HepG2 (cell line): ENCODE measurements at regions not wholly inside any gene's neighbourhood (a gene's known extent, or its start where the extent isn't known, plus 50 kb on each side); places are given as distances from the start of the nearest gene placed in this dataset.

Source experiments
- ATAC-seq: fragments of 200-7000 bp; cut with Tn5 transposase; 3 replicates; pipeline ENCODE4 v1.9.1; 2020; ENCODE audit warnings: mild to moderate bottlenecking, moderate library complexity
- BruUV-seq: library from RNA; stranded (reverse); fragments of 400-500 nt; replicated peaks from 2 replicates; lab custom pipeline; 2021; lab: Mats Ljungman, UMichigan
- CTCF ChIA-PET: fragments of 300-600 bp; formaldehyde crosslinking; extraction: SDS; loops from one replicate; lab custom pipeline; 2021; ENCODE audit warnings: low total read pairs, inconsistent platforms, low intra/inter-chr PET ratio; lab: Yijun Ruan, JAX
- POLR2A ChIA-PET: fragments of 350-600 bp; sonication (Branson Sonifier 250); formaldehyde crosslinking; loops from one replicate; lab custom pipeline; 2020; ENCODE audit warnings: antibody characterized with exemption, inconsistent platforms; lab: Yijun Ruan, JAX
- DNase-seq: peaks from one replicate; pipeline ENCODE4 v3.0.0-alpha.2; 2015; ENCODE audit warnings: low spot score
- FAIRE-seq: peaks from 3 replicates; lab custom pipeline; 2011; peaks lifted over from hg19 to GRCh38; lab: Jason Lieb, UNC
- H2AFZ ChIP-seq: one replicate; pipeline ENCODE4 v1.6.1; 2011; ENCODE audit warnings: low read length, inconsistent platforms
- H3K27ac ChIP-seq: fragments of 300-600 bp; 3 replicates; pipeline ENCODE4 v1.8.0; 2011; ENCODE audit warnings: mixed run types, mild to moderate bottlenecking, mixed read lengths, low read length, inconsistent platforms; ENCODE audit not compliant: insufficient read depth; ENCODE audit errors: extremely low read length
- H3K27me3 ChIP-seq, 2 experiments: fragments of 200-600 bp in 1 of 2; 2 replicates in 1 of 2; 3 replicates in 1 of 2; pipeline versions ENCODE4 v1.6.0 to v1.8.0; 2011; ENCODE audit warnings: low read length in 2 of 2, mild to moderate bottlenecking in 2 of 2, moderate library complexity in 2 of 2, inconsistent platforms in 1 of 2; ENCODE audit not compliant: insufficient read depth in 2 of 2, control insufficient read depth in 1 of 2
- H3K36me3 ChIP-seq, 2 experiments: fragments of 200-600 bp in 1 of 2; replicated peaks in 1 of 2; 2 replicates in 1 of 2; 3 replicates in 1 of 2; pipeline versions ENCODE4 v1.5.1 to v1.8.0; 2011; ENCODE audit warnings: low read length in 2 of 2, inconsistent platforms in 1 of 2; ENCODE audit not compliant: insufficient read depth in 2 of 2, control insufficient read depth in 1 of 2
- H3K4me1 ChIP-seq: 2 replicates; pipeline ENCODE4 v1.5.1; 2012; ENCODE audit warnings: low read length, inconsistent platforms; ENCODE audit not compliant: insufficient read depth
- H3K4me2 ChIP-seq: 2 replicates; pipeline ENCODE4 v1.6.0; 2011; ENCODE audit warnings: low read depth, low read length, inconsistent platforms
- H3K4me3 ChIP-seq, 3 experiments: fragments of 200-600 bp in 1 of 3; sonication (generic), shearing (Covaris generic) in 1 of 3; replicated peaks in 1 of 3; 2 replicates each; pipeline ENCODE4 v1.5.1; 2011 to 2016; ENCODE audit warnings: low read length in 3 of 3, inconsistent platforms in 2 of 3, low read depth in 2 of 3, mild to moderate bottlenecking in 2 of 3, control low read depth in 1 of 3, mixed read lengths in 1 of 3; ENCODE audit not compliant: insufficient read depth in 1 of 3
- H3K79me2 ChIP-seq: one replicate; pipeline ENCODE4 v1.6.1; 2011; ENCODE audit warnings: low read length, inconsistent platforms; ENCODE audit not compliant: insufficient read depth
- H3K9ac ChIP-seq: 2 replicates; pipeline ENCODE4 v1.6.0; 2011; ENCODE audit warnings: mild to moderate bottlenecking, low read depth, low read length, inconsistent platforms; ENCODE audit not compliant: insufficient read depth
- H3K9me3 ChIP-seq: 2 replicates; pipeline ENCODE4 v1.5.1; 2012; ENCODE audit warnings: mild to moderate bottlenecking, low read length
- H4K20me1 ChIP-seq: 2 replicates; pipeline ENCODE4 v1.6.0; 2011; ENCODE audit warnings: inconsistent platforms, mild to moderate bottlenecking, low read length, moderate library complexity; ENCODE audit not compliant: insufficient read depth
- CEBPB ChIP-seq: IDR thresholded peaks from 2 replicates; pipeline ENCODE4 v1.6.1; 2011; ENCODE audit warnings: low read depth, low read length, improper control_type of control experiment, borderline replicate concordance
- CREB3 ChIP-seq: sonication (generic); formaldehyde crosslinking; IDR thresholded peaks from 2 replicates; pipeline ENCODE4 v1.5.0; 2020; ENCODE audit warnings: missing genetic modification reagents
- ERF ChIP-seq: IDR thresholded peaks from 2 replicates; pipeline ENCODE4 v1.6.1; 2018; ENCODE audit warnings: missing biosample characterization, missing genetic modification reagents
- HMG20B ChIP-seq: conservative IDR thresholded peaks from 2 replicates; pipeline ENCODE4 v1.6.1; 2016; ENCODE audit warnings: missing genetic modification reagents, missing compliant biosample characterization
- HOMEZ ChIP-seq: IDR thresholded peaks from 2 replicates; pipeline ENCODE4 v1.6.1; 2016; ENCODE audit warnings: low read depth
- MAFF ChIP-seq: IDR thresholded peaks from 2 replicates; pipeline ENCODE4 v1.6.1; 2011; ENCODE audit warnings: low read depth, low read length, improper control_type of control experiment
- MAFK ChIP-seq, 2 experiments: IDR thresholded peaks in 1 of 2; conservative IDR thresholded peaks in 1 of 2; 2 replicates each; pipeline ENCODE4 v1.6.1; 2011; ENCODE audit warnings: improper control_type of control experiment in 2 of 2, low read length in 2 of 2
- MED13 ChIP-seq: sonication (generic); formaldehyde crosslinking; IDR thresholded peaks from 2 replicates; pipeline ENCODE4 v1.5.0; 2020; ENCODE audit warnings: missing genetic modification reagents
- MIER2 ChIP-seq: IDR thresholded peaks from 2 replicates; pipeline ENCODE4 v1.6.1; 2016; ENCODE audit warnings: missing biosample characterization, missing genetic modification reagents
- ZMAT5 ChIP-seq: sonication (generic); formaldehyde crosslinking; IDR thresholded peaks from 2 replicates; pipeline ENCODE4 v1.5.0; 2020; ENCODE audit warnings: mild to moderate bottlenecking, low read depth, missing genetic modification reagents, borderline replicate concordance
- ZNF496 ChIP-seq: sonication (generic); formaldehyde crosslinking; IDR thresholded peaks from 2 replicates; pipeline ENCODE4 v1.8.1; 2023; ENCODE audit warnings: mild to moderate bottlenecking, moderate library complexity, missing genetic modification reagents; ENCODE audit not compliant: insufficient replicate concordance
- ZNF558 ChIP-seq: sonication (generic); formaldehyde crosslinking; IDR thresholded peaks from 2 replicates; pipeline ENCODE4 v1.9.0; 2022; ENCODE audit warnings: mild to moderate bottlenecking, missing genetic modification reagents, borderline replicate concordance
- ZNF639 ChIP-seq: conservative IDR thresholded peaks from 2 replicates; pipeline ENCODE4 v1.6.1; 2018; ENCODE audit warnings: missing genetic modification reagents
- ZNF720 ChIP-seq: sonication (generic); formaldehyde crosslinking; IDR thresholded peaks from 2 replicates; pipeline ENCODE4 v1.4.0; 2020; ENCODE audit warnings: missing genetic modification reagents
- ZNF724P ChIP-seq: sonication (generic); formaldehyde crosslinking; IDR thresholded peaks from 2 replicates; pipeline ENCODE4 v1.8.0; 2022; ENCODE audit warnings: missing genetic modification reagents, borderline replicate concordance
- ZSCAN29 ChIP-seq: sonication (generic); formaldehyde crosslinking; conservative IDR thresholded peaks from 2 replicates; pipeline ENCODE4 v1.4.0; 2020; ENCODE audit warnings: mild to moderate bottlenecking, missing genetic modification reagents
- WGBS: methylation state at CpG from one replicate; pipeline ENCODE4 v1.1.6; 2017; ENCODE audit warnings: low lambda C conversion rate; 5-methylcytosine and 5-hydroxymethylcytosine counted together
- in situ Hi-C: cut with HindIII; loops from 2 replicates; pipeline ENCODE4 v1.10.0; 2017; ENCODE audit warnings: low pct_unique_long_range_greater_than_20kb; ENCODE audit not compliant: extremely low pct_ligation_motif_present
- intact Hi-C: fragments of 100-400 bp; cut with micrococcal nuclease; formaldehyde crosslinking; loops from one replicate; pipeline ENCODE4 v1.10.0; 2022; ENCODE audit not compliant: unreplicated experiment

- H3K9me3 ChIP-seq: no peaks in the 10 kb centered on the region
- TF ChIP-seq MAFF: peak; percentile 40; the same call in 1 of the 2 replicates
- TF ChIP-seq ZNF720 (CRISPR knock-in tag): no peak
- TF ChIP-seq MAFK (conservative IDR thresholded peaks at IDR 0.05 in 1 of 2, IDR thresholded peaks at IDR 0.05 in 1 of 2; ENCODE audit: low read length in 2 of 2): peak; percentile 66 to 70
- TF ChIP-seq ZNF639: no peak
- no peak overlapping the region for H3K4me2 ChIP-seq
- H4K20me1 ChIP-seq: no peaks in the 10 kb centered on the region
- BruUV-seq: no TSS peak
- no peak overlapping the region for H3K27ac ChIP-seq
- ChIA-PET CTCF (no interaction called here), POLR2A (no interaction called here)
- WGBS: 0% methylated on average over 2 of the region's 2 CpGs
- ATAC-seq (no peak), FAIRE-seq (no peak), DNase-seq (no peak)
- H3K9ac ChIP-seq: no peak overlapping the region
- no peak overlapping the region for H2AFZ ChIP-seq
- in situ Hi-C loops: no loop called here
- H3K36me3 ChIP-seq: no peaks in the 10 kb centered on the region
- no peaks in the 10 kb centered on the region for H3K4me1 ChIP-seq
- intact Hi-C loops: no loop called here
- no peaks in the 10 kb centered on the region for H3K79me2 ChIP-seq
- H3K4me3 ChIP-seq: no peak overlapping the region
- H3K27me3 ChIP-seq: no peaks in the 10 kb centered on the region
Observed at GRCh38 chr2:136714452-136714951, 50.8 kb upstream of the THSD7B start.

GRCh38 chr2:136713739-136714138, 51.6 kb upstream of the THSD7B start:
- intact Hi-C loops: no loop called here
- Histone ChIP-seq H3K9ac (no peak overlapping the region), H3K4me3 (no peak overlapping the region), H4K20me1 (no peaks in the 10 kb centered on the region), H3K79me2 (no peaks in the 10 kb centered on the region), H3K27me3 (no peaks in the 10 kb centered on the region), H2AFZ (no peak overlapping the region), H3K4me1 (no peaks in the 10 kb centered on the region), H3K36me3 (no peaks in the 10 kb centered on the region), H3K4me2 (no peak overlapping the region), H3K9me3 (no peaks in the 10 kb centered on the region), H3K27ac (no peak overlapping the region)
- in situ Hi-C loops: no loop called here
- ATAC-seq (no peak), FAIRE-seq (no peak), DNase-seq (no peak)
- no TSS peak for BruUV-seq
- CTCF ChIA-PET: no interaction called here
- WGBS: 0% methylated on average over 2 of the region's 2 CpGs
- POLR2A ChIA-PET: no interaction called here
- TF ChIP-seq HMG20B (CRISPR knock-in tag) (no peak), ZNF558 (CRISPR knock-in tag) (no peak), ZMAT5 (no peak), MED13 (CRISPR knock-in tag) (no peak), ZSCAN29 (CRISPR knock-in tag) (no peak), ZNF724P (no peak), ZNF496 (no peak), MIER2 (CRISPR knock-in tag) (no peak), CEBPB (no peak), CREB3 (CRISPR knock-in tag) (no peak), ERF (CRISPR knock-in tag) (no peak), HOMEZ (CRISPR knock-in tag) (no peak)
